Upper lobe of right lung (tissue), 1 donor: ENCODE measurements at regions not wholly inside any gene's neighbourhood (a gene's known extent, or its start where the extent isn't known, plus 50 kb on each side); places are given as distances from the start of the nearest gene placed in this dataset.

ENCODE experiments used
- ATAC-seq: fragments of 200-7000 bp; cut with Tn5 transposase; one replicate; pipeline ENCODE4 v1.9.1; 2020; ENCODE audit warnings: mild to moderate bottlenecking, moderate library complexity
- DNase-seq: peaks from one replicate; pipeline ENCODE4 v3.0.0-alpha.2; 2020
- H3K27ac ChIP-seq: fragments of 200-600 bp; one replicate; pipeline ENCODE4 v1.8.0; 2022
- H3K27me3 ChIP-seq: fragments of 200-600 bp; one replicate; pipeline ENCODE4 v1.8.0; 2022; ENCODE audit warnings: mild to moderate bottlenecking
- H3K36me3 ChIP-seq: fragments of 200-600 bp; one replicate; pipeline ENCODE4 v1.8.0; 2022
- H3K4me1 ChIP-seq: fragments of 200-600 bp; one replicate; pipeline ENCODE4 v1.8.0; 2022
- H3K4me3 ChIP-seq: fragments of 200-600 bp; one replicate; pipeline ENCODE4 v1.8.0; 2022; ENCODE audit warnings: mild to moderate bottlenecking
- H3K9me3 ChIP-seq: fragments of 200-600 bp; one replicate; pipeline ENCODE4 v1.8.0; 2022
- CTCF ChIP-seq: fragments of 200-600 bp; IDR thresholded peaks from one replicate; pipeline ENCODE4 v1.8.0; 2022; ENCODE audit warnings: antibody characterized with exemption
- intact Hi-C: fragments of 100-400 bp; cut with DNase I; formaldehyde crosslinking; loops from one replicate; pipeline ENCODE4 v1.11.0; 2022
- donor health status: DM: no; HTN: yes; CAD: no; lungs with severe emphysema.

- Histone ChIP-seq H3K27me3 (no peaks in the 10 kb centered on the region), H3K4me1 (no peaks in the 10 kb centered on the region), H3K36me3 (no peaks in the 10 kb centered on the region), H3K27ac (peak overlapping the region; percentile 28), H3K4me3 (no peak overlapping the region), H3K9me3 (no peaks in the 10 kb centered on the region)
- no peak for ATAC-seq
- intact Hi-C loops = no loop called here
- DNase-seq = no peak
- TF ChIP-seq CTCF = no peak
These were observed 63.5 kb upstream of the RAB27B start for GRCh38 chr18:54764786-54765185.

GRCh38 chr18:54765636-54766375, 62.5 kb upstream of the RAB27B start:
- no peak for TF ChIP-seq CTCF
- Histone ChIP-seq H3K4me1 (no peaks in the 10 kb centered on the region), H3K4me3 (no peak overlapping the region), H3K27ac (peak overlapping the region; percentile 59), H3K27me3 (no peaks in the 10 kb centered on the region), H3K36me3 (no peaks in the 10 kb centered on the region), H3K9me3 (no peaks in the 10 kb centered on the region)
- peak; percentile 63 for ATAC-seq
- intact Hi-C loops = no loop called here
- DNase-seq = no peak

- intact Hi-C loops = no loop called here
- DNase-seq (no peak), ATAC-seq (no peak)
- Histone ChIP-seq H3K36me3 (no peaks in the 10 kb centered on the region), H3K27ac (peak overlapping the region; percentile 59), H3K4me1 (no peaks in the 10 kb centered on the region), H3K9me3 (no peaks in the 10 kb centered on the region), H3K4me3 (no peak overlapping the region), H3K27me3 (no peaks in the 10 kb centered on the region)
- no peak for TF ChIP-seq CTCF
These were observed 61.6 kb upstream of the RAB27B start for GRCh38 chr18:54766634-54767033.

GRCh38 chr18:54767098-54767497, 61.2 kb upstream of the RAB27B start:
- no peaks in the 10 kb centered on the region for H3K4me1 ChIP-seq
- H3K27ac ChIP-seq = peak overlapping the region; percentile 59
- H3K27me3 ChIP-seq = no peaks in the 10 kb centered on the region
- intact Hi-C loops = no loop called here
- no peaks in the 10 kb centered on the region for H3K9me3 ChIP-seq
- H3K36me3 ChIP-seq = no peaks in the 10 kb centered on the region
- DNase-seq (no peak), ATAC-seq (peak; percentile 84)
- no peak for TF ChIP-seq CTCF
- H3K4me3 ChIP-seq = no peak overlapping the region

- intact Hi-C loops = no loop called here
- ATAC-seq = no peak
- Histone ChIP-seq H3K4me1 (peaks cover 3% of the 10 kb centered on the region), H3K4me3 (no peak overlapping the region), H3K27me3 (no peaks in the 10 kb centered on the region), H3K36me3 (no peaks in the 10 kb centered on the region), H3K27ac (no peak overlapping the region), H3K9me3 (no peaks in the 10 kb centered on the region)
- no peak for TF ChIP-seq CTCF
- DNase-seq = no peak
These were observed 58.5 kb upstream of the RAB27B start for GRCh38 chr18:54769526-54770464.
